Activated T-cell treated with anti-CD3 and anti-CD28 coated beads, Interleukin-2, amount 50 U/mL, for 24 hours (primary cell): ENCODE measurements at regions not wholly inside any gene's neighbourhood (a gene's known extent, or its start where the extent isn't known, plus 50 kb on each side); places are given as distances from the start of the nearest gene placed in this dataset.

Source experiments
- DNase-seq: peaks from one replicate; pipeline ENCODE4 v3.0.0-alpha.2; 2020
- H3K27ac Mint-ChIP-seq: 2 replicates; pipeline ENCODE4 v1.8.0; 2020; ENCODE audit warnings: mild to moderate bottlenecking, mixed read lengths
- H3K27me3 Mint-ChIP-seq: 2 replicates; pipeline ENCODE4 v1.8.0; 2020; ENCODE audit warnings: mixed read lengths
- H3K36me3 Mint-ChIP-seq: 2 replicates; pipeline ENCODE4 v1.8.0; 2020; ENCODE audit warnings: low read depth, mixed read lengths
- H3K4me1 Mint-ChIP-seq: 2 replicates; pipeline ENCODE4 v1.8.0; 2020; ENCODE audit warnings: low read depth, mixed read lengths
- H3K4me3 Mint-ChIP-seq: 2 replicates; pipeline ENCODE4 v1.8.0; 2020; ENCODE audit warnings: mild to moderate bottlenecking, moderate library complexity, mixed read lengths
- H3K9me3 Mint-ChIP-seq: 2 replicates; pipeline ENCODE4 v1.8.0; 2020; ENCODE audit warnings: mixed read lengths

DNA sequence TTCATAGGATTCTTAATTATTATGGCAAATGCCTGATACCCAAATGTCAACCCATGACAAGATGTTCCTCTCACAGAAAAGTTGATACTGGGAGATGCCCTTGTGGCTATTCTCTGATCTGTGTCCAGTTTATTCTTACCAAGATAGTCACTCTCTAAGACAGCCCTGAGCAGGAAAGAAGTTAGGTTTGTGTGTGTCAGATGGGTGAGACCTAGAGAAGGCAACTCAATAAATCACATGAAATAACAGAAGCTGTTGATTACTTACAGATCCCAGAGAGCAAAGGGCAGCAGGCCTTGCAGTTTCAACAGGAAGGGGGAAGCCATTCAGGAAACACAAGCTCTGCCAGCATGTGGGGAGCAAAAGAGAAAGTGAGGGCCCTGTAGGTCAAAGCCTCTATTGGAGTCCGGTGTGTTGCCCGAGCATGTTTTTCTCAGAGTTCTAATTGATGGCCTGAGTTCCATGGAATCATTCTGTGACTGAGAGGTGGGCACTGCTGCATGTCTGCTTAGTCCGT is 1193.7 kb upstream of the CDH18 start:
- Mint-ChIP-seq H3K4me1 (no peaks in the 10 kb centered on the region), H3K9me3 (peaks cover 3% of the 10 kb centered on the region), H3K36me3 (no peaks in the 10 kb centered on the region), H3K27ac (no peak overlapping the region), H3K27me3 (no peaks in the 10 kb centered on the region), H3K4me3 (no peak overlapping the region)
- no peak for DNase-seq

GRCh38 chr5:21173526-21173925 is 1185.5 kb upstream of the CDH18 start:
- no peak overlapping the region for H3K27ac Mint-ChIP-seq
- no peaks in the 10 kb centered on the region for H3K36me3 Mint-ChIP-seq
- H3K27me3 Mint-ChIP-seq: no peaks in the 10 kb centered on the region

GRCh38 chr5:21173036-21173435 is 1185.0 kb upstream of the CDH18 start:
- Mint-ChIP-seq H3K4me1 (no peaks in the 10 kb centered on the region), H3K27ac (no peak overlapping the region), H3K9me3 (no peaks in the 10 kb centered on the region), H3K27me3 (no peaks in the 10 kb centered on the region), H3K36me3 (no peaks in the 10 kb centered on the region), H3K4me3 (no peak overlapping the region)
- no peak for DNase-seq

More at GRCh38 chr5:21173526-21173925, 1185.5 kb upstream of the CDH18 start:
- no peaks in the 10 kb centered on the region for H3K9me3 Mint-ChIP-seq
- no peaks in the 10 kb centered on the region for H3K4me1 Mint-ChIP-seq
- H3K4me3 Mint-ChIP-seq: no peak overlapping the region
- DNase-seq: no peak

- Mint-ChIP-seq H3K36me3 (no peaks in the 10 kb centered on the region), H3K27ac (no peak overlapping the region), H3K27me3 (no peaks in the 10 kb centered on the region), H3K9me3 (no peaks in the 10 kb centered on the region), H3K4me3 (no peak overlapping the region), H3K4me1 (no peaks in the 10 kb centered on the region)
- DNase-seq: no peak
Observed at GRCh38 chr5:21171038-21171437, 1183.0 kb upstream of the CDH18 start.

DNA sequence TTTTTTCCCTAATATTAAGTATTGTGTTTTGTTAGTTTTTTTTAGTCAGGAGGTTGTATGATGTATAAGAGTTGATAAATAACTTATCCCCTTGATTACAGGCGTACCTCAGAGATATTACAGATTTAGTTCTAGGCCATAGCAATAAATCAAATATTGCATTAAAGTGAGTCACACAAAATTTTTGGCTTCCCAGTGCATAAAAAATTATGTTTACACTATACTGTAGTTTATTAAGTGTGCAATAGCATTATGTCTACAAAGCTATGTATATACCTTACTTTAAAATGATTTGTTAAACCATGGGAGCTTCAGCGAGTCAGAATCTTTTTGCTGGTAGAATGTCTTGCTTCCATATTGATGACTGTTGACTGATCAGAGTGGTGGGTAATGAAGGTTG is 1180.6 kb upstream of the CDH18 start:
- H3K27me3 Mint-ChIP-seq: no peaks in the 10 kb centered on the region
- H3K9me3 Mint-ChIP-seq: peaks cover 2% of the 10 kb centered on the region
- no peaks in the 10 kb centered on the region for H3K4me1 Mint-ChIP-seq
- no peak overlapping the region for H3K27ac Mint-ChIP-seq
- H3K4me3 Mint-ChIP-seq: no peak overlapping the region
- H3K36me3 Mint-ChIP-seq: no peaks in the 10 kb centered on the region
- DNase-seq: no peak

DNA sequence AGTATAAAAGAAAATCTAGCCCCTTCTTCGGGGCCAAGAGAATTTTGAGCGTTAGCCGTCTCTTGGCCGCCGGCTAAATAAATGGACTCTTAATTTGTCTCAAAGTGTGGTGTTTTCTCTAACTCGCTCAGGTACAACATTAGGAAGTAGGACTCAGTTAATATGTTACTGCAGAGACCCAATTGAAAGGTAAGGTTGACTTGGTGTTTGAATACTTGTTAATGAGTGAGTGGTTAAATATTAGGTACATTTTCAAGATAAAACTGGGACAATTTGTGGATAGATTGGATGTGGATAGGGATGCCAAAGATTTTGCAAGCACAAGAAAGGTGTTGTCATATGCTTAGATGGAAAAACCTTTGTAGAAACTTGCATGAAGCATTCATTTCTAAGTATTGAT is 1177.3 kb upstream of the CDH18 start:
- Mint-ChIP-seq H3K9me3 (peaks cover 4% of the 10 kb centered on the region), H3K4me1 (no peaks in the 10 kb centered on the region), H3K27ac (no peak overlapping the region), H3K27me3 (no peaks in the 10 kb centered on the region), H3K36me3 (no peaks in the 10 kb centered on the region), H3K4me3 (no peak overlapping the region)
- DNase-seq: no peak

GRCh38 chr5:21164425-21164824 is 1176.4 kb upstream of the CDH18 start:
- Mint-ChIP-seq H3K27me3 (no peaks in the 10 kb centered on the region), H3K4me3 (no peak overlapping the region), H3K9me3 (peaks cover 5% of the 10 kb centered on the region), H3K36me3 (no peaks in the 10 kb centered on the region), H3K4me1 (no peaks in the 10 kb centered on the region), H3K27ac (no peak overlapping the region)
- DNase-seq: no peak

GRCh38 chr5:21159510-21160059 is 1171.6 kb upstream of the CDH18 start:
- DNase-seq: no peak
- Mint-ChIP-seq H3K4me3 (no peak overlapping the region), H3K27me3 (no peaks in the 10 kb centered on the region), H3K36me3 (no peaks in the 10 kb centered on the region), H3K9me3 (peaks cover 15% of the 10 kb centered on the region), H3K27ac (no peak overlapping the region), H3K4me1 (no peaks in the 10 kb centered on the region)

GRCh38 chr5:21154526-21154925 is 1166.5 kb upstream of the CDH18 start:
- no peak for DNase-seq
- H3K36me3 Mint-ChIP-seq: no peaks in the 10 kb centered on the region
- H3K9me3 Mint-ChIP-seq: peaks cover 10% of the 10 kb centered on the region
- H3K27me3 Mint-ChIP-seq: no peaks in the 10 kb centered on the region
- no peak overlapping the region for H3K4me3 Mint-ChIP-seq
- H3K27ac Mint-ChIP-seq: no peak overlapping the region
- H3K4me1 Mint-ChIP-seq: no peaks in the 10 kb centered on the region

- Mint-ChIP-seq H3K4me3 (no peak overlapping the region), H3K27ac (no peak overlapping the region), H3K4me1 (no peaks in the 10 kb centered on the region), H3K9me3 (peaks cover 7% of the 10 kb centered on the region), H3K27me3 (no peaks in the 10 kb centered on the region), H3K36me3 (no peaks in the 10 kb centered on the region)
- DNase-seq: no peak
Observed at GRCh38 chr5:21152611-21153010, 1164.6 kb upstream of the CDH18 start.

DNA sequence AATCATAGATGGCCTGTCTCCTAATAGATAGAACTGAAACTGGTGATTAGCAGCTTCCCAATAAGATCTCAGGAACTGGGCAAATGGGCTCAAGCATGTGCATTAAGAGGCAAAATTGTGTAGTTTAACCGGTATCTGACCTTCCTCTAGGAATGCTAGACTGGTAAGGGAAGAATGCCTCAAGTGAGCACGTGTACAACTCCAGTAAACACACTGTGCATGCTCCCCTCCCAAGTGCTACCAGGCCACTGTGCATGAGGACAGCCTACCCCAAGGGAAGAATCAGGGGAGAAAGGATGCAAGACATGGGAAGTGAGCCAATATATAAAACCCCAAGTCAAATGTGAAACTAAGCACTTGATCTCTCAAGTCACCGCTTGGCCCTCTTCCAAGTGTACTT is 1157.4 kb upstream of the CDH18 start:
- H3K27me3 Mint-ChIP-seq: no peaks in the 10 kb centered on the region
- no peaks in the 10 kb centered on the region for H3K4me1 Mint-ChIP-seq
- peaks cover 9% of the 10 kb centered on the region for H3K9me3 Mint-ChIP-seq
- no peak overlapping the region for H3K27ac Mint-ChIP-seq
- no peak overlapping the region for H3K4me3 Mint-ChIP-seq
- no peaks in the 10 kb centered on the region for H3K36me3 Mint-ChIP-seq
- no peak for DNase-seq

- no peak overlapping the region for H3K4me3 Mint-ChIP-seq
- H3K27ac Mint-ChIP-seq: no peak overlapping the region
- H3K4me1 Mint-ChIP-seq: no peaks in the 10 kb centered on the region
Observed at GRCh38 chr5:21143686-21144085, 1155.7 kb upstream of the CDH18 start.

DNA sequence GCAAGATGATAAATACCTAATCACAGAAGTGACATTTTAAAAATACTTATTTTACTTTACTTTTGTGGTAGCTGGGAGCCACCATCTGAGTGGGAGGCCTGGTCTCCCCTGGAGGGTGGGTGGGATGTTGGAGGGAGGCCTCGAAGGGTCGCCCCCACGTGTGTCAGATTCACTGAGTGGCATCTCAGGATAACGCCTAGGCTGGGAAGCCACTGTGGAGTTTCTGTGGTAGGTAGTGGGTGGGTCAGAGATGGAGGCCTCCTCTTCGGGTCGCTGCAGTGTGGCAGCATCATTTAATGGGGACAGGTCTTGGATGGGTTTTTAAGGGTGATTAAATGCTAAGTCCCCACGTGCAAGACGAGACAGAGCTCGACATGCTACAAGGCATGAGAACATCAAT is 1154.8 kb upstream of the CDH18 start:
- Mint-ChIP-seq H3K36me3 (no peaks in the 10 kb centered on the region), H3K27ac (no peak overlapping the region), H3K4me3 (no peak overlapping the region), H3K27me3 (no peaks in the 10 kb centered on the region), H3K4me1 (no peaks in the 10 kb centered on the region), H3K9me3 (peaks cover 5% of the 10 kb centered on the region)
- no peak for DNase-seq

More at GRCh38 chr5:21143686-21144085, 1155.7 kb upstream of the CDH18 start:
- no peaks in the 10 kb centered on the region for H3K36me3 Mint-ChIP-seq
- no peak for DNase-seq
- peaks cover 9% of the 10 kb centered on the region for H3K9me3 Mint-ChIP-seq
- no peaks in the 10 kb centered on the region for H3K27me3 Mint-ChIP-seq

DNA sequence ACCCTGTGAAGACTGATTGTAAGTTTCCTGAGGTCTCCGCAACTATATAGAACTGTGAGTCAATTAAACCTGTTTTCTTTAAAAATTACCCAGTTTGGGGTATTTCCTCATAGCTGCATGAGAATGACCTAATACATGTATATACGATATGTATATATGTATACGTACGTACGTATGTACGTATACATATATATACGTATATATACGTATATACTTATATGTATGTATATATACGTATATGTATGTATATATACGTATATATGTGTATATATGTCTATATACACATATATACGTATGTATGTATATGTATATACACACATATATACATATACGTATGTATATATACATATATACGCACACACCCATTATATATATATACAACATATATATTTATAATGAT is 1153.0 kb upstream of the CDH18 start:
- Mint-ChIP-seq H3K27me3 (no peaks in the 10 kb centered on the region), H3K4me1 (no peaks in the 10 kb centered on the region), H3K4me3 (no peak overlapping the region), H3K27ac (no peak overlapping the region), H3K36me3 (no peaks in the 10 kb centered on the region), H3K9me3 (peaks cover 5% of the 10 kb centered on the region)
- no peak for DNase-seq

GRCh38 chr5:21126236-21126635 is 1138.2 kb upstream of the CDH18 start:
- Mint-ChIP-seq H3K9me3 (peaks cover 6% of the 10 kb centered on the region), H3K36me3 (no peaks in the 10 kb centered on the region), H3K4me3 (no peak overlapping the region)

More at GRCh38 chr5:21126236-21126635, 1138.2 kb upstream of the CDH18 start:
- H3K27ac Mint-ChIP-seq: no peak overlapping the region
- no peaks in the 10 kb centered on the region for H3K27me3 Mint-ChIP-seq
- no peaks in the 10 kb centered on the region for H3K4me1 Mint-ChIP-seq
- no peak for DNase-seq
